ENCODE measurements at regions not wholly inside any gene's neighbourhood (a gene's known extent, or its start where the extent isn't known, plus 50 kb on each side); places are given as distances from the start of the nearest gene placed in this dataset.

- intact Hi-C loops (cut with DNase I): loop anchor here (2.0 kb wide), 1 partner anchor 193 kb away; no protein-coding TSS in a partner anchor
- no peak for DNase-seq (ENCODE audit: low spot score)
These were observed 130.3 kb upstream of the SERP2 start for GRCh38 chr13:44243198-44243857.

DNA sequence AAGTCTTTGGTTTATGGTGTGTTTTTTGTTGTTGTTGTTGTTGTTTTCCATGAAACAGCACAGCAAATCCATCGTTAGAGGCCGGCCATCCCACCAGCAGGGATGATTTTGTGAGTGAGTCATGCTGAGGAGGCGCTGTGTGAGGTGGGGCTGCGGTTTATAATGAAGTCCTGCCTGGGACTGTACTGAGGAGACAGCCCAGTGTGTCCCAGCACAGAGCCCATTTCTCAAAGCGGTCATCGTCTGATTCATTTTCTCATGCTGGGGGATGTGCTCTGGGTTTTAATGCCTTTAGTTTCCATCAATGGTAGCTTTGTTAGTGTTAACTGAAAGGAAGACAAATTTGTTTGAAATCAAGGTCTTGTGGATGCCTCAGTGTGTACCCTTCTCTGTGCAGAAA lies 129.3 kb upstream of the SERP2 start:
- no peak for DNase-seq (ENCODE audit: low spot score)
- intact Hi-C loops (cut with DNase I): no loop called here

- intact Hi-C loops (cut with DNase I): no loop called here
- no peak for DNase-seq (ENCODE audit: low spot score)
These were observed 124.2 kb upstream of the SERP2 start for GRCh38 chr13:44249431-44249836.

DNA sequence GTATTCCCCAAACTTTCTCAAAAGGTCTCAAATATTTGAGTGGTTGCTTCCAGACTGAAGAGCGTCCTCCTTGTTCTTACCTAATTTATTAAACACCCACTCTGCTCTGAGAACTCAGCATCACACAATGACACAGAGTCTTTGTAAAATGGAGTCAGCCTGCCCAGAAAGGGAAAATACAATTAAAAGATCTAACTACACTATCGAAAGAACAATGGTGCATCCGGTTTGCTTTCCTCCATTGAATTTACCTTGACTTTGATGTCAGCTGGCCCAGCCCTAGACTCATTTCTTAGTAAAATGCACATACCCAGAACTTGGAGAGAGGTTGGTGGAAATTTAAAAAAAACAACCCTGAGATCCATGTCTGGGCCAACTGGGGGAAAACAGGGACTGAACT lies 120.7 kb upstream of the SERP2 start:
- intact Hi-C loops (cut with DNase I): no loop called here

GRCh38 chr13:44255771-44256364 lies 117.8 kb upstream of the SERP2 start:
- DNase-seq (ENCODE audit: low spot score): no peak
- intact Hi-C loops (cut with DNase I): no loop called here

More for the DNA sequence above, 120.7 kb upstream of the SERP2 start:
- no peak for DNase-seq (ENCODE audit: low spot score)

GRCh38 chr13:44257796-44258195 lies 115.8 kb upstream of the SERP2 start:
- no peak for DNase-seq (ENCODE audit: low spot score)
- intact Hi-C loops (cut with DNase I): no loop called here

GRCh38 chr13:44259045-44260027 lies 114.3 kb upstream of the SERP2 start:
- intact Hi-C loops (cut with DNase I): no loop called here
- no peak for DNase-seq (ENCODE audit: low spot score)

GRCh38 chr13:44260336-44260735 lies 113.3 kb upstream of the SERP2 start:
- DNase-seq (ENCODE audit: low spot score): no peak
- intact Hi-C loops (cut with DNase I): no loop called here

DNA sequence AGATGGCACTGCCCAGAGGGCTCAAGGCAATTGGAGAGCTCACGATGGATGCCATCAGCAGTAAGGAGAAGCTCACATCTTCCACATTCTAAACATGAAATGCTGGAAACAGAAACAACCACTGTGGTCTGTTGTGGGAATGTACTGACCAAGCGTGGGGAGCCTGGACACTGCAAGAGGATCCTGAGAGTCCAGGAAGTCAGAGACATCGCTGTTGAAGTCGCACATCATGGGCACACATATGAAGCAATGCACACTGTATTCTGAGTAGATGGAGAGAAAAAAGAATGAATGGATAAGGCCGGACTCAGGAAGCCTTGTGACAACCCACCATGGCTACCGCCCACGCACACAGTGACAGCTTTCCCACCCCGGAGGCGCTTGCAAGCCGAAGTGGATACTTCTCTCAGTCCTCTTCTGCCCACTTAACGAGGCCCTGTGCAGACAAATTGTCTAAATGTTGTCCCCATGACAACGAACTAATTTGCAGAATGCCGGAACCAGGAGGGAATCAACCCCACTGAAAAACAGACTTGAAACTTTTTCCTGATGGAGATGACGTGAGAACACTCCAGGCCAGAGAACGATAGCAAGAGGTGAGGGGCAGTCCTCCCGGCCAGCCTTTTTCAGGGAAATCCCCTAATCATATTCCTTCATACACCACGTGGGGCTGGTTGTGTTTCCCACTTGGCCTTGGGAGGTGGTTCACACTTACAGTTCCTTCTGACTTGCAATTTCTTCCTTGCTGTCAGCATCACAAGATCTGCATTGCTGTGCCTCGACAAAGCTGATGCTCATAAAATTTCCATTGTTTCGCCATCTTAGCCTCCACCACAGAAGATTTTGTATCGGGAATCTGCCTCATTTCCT lies 109.6 kb upstream of the SERP2 start:
- intact Hi-C loops (cut with DNase I): no loop called here
- no peak for DNase-seq (ENCODE audit: low spot score)

GRCh38 chr13:44266305-44266704 lies 107.3 kb upstream of the SERP2 start:
- DNase-seq (ENCODE audit: low spot score): no peak
- intact Hi-C loops (cut with DNase I): no loop called here

- DNase-seq (ENCODE audit: low spot score): no peak
- intact Hi-C loops (cut with DNase I): no loop called here
These were observed 106.9 kb upstream of the SERP2 start for GRCh38 chr13:44266772-44267171.

- DNase-seq (ENCODE audit: low spot score): no peak
- intact Hi-C loops (cut with DNase I): no loop called here
These were observed 106.4 kb upstream of the SERP2 start for GRCh38 chr13:44267203-44267602.

DNA sequence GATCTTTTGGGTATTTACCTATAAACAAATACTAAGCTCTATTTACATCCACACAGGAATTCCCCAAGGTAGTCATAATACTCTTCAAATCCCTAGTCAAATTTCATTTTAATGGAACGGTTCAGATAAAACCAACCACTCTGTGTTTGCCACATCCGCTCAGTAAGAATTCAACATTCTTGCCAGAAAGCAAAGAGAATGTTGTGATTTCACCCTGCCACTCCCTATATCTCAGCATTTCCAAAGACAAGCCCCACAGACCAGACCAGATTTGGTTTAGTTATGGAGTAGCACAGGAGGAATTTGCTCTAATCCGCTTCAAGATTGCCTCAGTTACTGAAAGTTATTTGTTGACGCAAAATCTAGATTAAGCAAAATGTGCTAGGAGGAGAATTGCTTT lies 105.6 kb upstream of the SERP2 start:
- DNase-seq (ENCODE audit: low spot score): no peak
- intact Hi-C loops (cut with DNase I): no loop called here

DNA sequence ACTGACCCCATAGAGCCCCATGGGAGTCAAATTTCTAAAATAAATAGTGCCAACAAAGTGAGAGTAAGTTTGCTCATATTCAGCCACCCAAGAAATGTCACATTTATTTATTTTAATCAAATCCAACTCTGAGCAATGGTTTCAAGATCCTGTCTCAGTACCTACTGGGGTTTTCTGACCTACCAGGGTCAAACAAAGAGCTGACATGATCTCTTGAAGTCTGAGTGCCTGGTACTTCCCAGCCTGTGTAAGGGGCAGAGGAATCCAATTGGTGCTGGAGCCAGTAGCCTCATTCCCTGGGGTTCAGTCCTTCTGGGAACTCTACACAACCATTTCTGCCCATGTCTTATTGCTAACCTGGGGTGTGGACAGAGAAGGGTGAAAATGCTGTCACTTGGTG lies 104.6 kb upstream of the SERP2 start:
- no peak for DNase-seq (ENCODE audit: low spot score)
- intact Hi-C loops (cut with DNase I): no loop called here

- no peak for DNase-seq (ENCODE audit: low spot score)
- intact Hi-C loops (cut with DNase I): loop anchor here (2.0 kb wide), 1 partner anchor 41 kb away; no protein-coding TSS in a partner anchor
These were observed 103.5 kb upstream of the SERP2 start for GRCh38 chr13:44270150-44270549.

- intact Hi-C loops (cut with DNase I): loop anchor here (2.0 kb wide), 1 partner anchor 40 kb away; no protein-coding TSS in a partner anchor
- DNase-seq (ENCODE audit: low spot score): no peak
These were observed 102.6 kb upstream of the SERP2 start for GRCh38 chr13:44271031-44271455.

DNA sequence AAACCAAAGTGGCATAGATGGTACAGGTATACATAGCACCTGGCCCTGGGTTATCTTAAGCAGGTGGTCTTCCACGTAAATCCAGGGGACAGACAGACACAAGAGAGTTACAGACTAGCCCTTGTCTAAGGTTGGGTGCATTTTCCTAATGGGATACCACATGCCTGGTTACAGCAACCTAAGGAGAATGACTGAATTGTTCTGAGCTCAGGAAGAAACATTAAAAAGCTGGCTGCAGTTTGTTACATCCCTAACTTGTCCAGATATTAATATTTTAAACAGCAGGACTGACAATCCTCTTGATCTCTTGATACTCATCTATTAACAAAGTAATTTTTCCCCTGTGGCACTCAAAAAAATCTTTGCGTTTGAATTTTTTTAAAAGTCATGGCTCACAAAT lies 102.2 kb upstream of the SERP2 start:
- intact Hi-C loops (cut with DNase I): loop anchor here (2.0 kb wide), 1 partner anchor 39 kb away; no protein-coding TSS in a partner anchor
- no peak for DNase-seq (ENCODE audit: low spot score)

GRCh38 chr13:44271915-44272341 lies 101.7 kb upstream of the SERP2 start:
- intact Hi-C loops (cut with DNase I): loop anchor here (2.0 kb wide), 1 partner anchor 39 kb away; no protein-coding TSS in a partner anchor
- DNase-seq (ENCODE audit: low spot score): no peak

DNA sequence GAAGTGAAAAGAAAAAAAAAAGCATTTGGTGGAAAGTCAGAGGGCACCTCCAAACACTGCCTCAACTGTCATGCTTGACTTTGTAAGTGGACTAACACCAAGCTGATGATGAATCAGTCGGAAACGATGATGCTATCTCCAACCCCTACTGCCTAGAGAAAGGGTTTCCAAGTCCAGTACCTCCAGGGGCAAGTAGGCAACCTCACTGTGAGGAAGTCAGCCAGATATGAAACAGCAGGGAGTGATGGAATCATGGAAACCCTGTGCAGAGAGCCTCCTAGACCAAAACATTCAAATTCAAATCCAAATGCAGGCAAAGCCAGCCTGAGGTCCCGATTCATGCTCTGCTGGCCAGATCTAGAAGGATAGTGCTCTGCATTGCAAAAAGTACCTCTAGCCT lies 100.9 kb upstream of the SERP2 start:
- intact Hi-C loops (cut with DNase I): no loop called here

More for the DNA sequence above, 100.9 kb upstream of the SERP2 start:
- DNase-seq (ENCODE audit: low spot score): no peak
